SU-DHL-6 (cell line): ENCODE measurements at regions not wholly inside any gene's neighbourhood (a gene's known extent, or its start where the extent isn't known, plus 50 kb on each side); places are given as distances from the start of the nearest gene placed in this dataset.

Experiments
- EZH2phosphoT487 ChIP-seq: fragments of 200-600 bp; sonication (generic), shearing (Covaris generic); conservative IDR thresholded peaks from 2 replicates; pipeline ENCODE4 v1.6.1; 2018; ENCODE audit warnings: mild to moderate bottlenecking, antibody characterized with exemption, low read length, moderate library complexity, mixed read lengths
- TF ChIP-seq, protein P1 (sequence below): fragments of 200-600 bp; sonication (generic); IDR thresholded peaks from one replicate; pipeline ENCODE4 v1.5.1; 2017; ENCODE audit warnings: antibody characterized with exemption, mild to moderate bottlenecking, low read length, moderate library complexity; ENCODE audit not compliant: insufficient read depth, poor library complexity, severe bottlenecking

- TF ChIP-seq, protein P1, sequence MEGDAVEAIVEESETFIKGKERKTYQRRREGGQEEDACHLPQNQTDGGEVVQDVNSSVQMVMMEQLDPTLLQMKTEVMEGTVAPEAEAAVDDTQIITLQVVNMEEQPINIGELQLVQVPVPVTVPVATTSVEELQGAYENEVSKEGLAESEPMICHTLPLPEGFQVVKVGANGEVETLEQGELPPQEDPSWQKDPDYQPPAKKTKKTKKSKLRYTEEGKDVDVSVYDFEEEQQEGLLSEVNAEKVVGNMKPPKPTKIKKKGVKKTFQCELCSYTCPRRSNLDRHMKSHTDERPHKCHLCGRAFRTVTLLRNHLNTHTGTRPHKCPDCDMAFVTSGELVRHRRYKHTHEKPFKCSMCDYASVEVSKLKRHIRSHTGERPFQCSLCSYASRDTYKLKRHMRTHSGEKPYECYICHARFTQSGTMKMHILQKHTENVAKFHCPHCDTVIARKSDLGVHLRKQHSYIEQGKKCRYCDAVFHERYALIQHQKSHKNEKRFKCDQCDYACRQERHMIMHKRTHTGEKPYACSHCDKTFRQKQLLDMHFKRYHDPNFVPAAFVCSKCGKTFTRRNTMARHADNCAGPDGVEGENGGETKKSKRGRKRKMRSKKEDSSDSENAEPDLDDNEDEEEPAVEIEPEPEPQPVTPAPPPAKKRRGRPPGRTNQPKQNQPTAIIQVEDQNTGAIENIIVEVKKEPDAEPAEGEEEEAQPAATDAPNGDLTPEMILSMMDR, result no peak
- no peak for TF ChIP-seq EZH2phosphoT487
These were observed 78.3 kb upstream of the ALDH1L1 start for GRCh38 chr3:126258670-126259069.
